Smooth muscle cell (in vitro differentiated cells): ENCODE measurements at regions not wholly inside any gene's neighbourhood (a gene's known extent, or its start where the extent isn't known, plus 50 kb on each side); places are given as distances from the start of the nearest gene placed in this dataset.

Experiments
- DNase-seq: peaks from one replicate; lab custom pipeline; 2025; ENCODE audit not compliant: unreplicated experiment; lab: John Stamatoyannopoulos, UW
- H2AFZ ChIP-seq: fragments of 200-600 bp; sonication (generic); 2 replicates; pipeline ENCODE4 v1.6.0; 2016; ENCODE audit warnings: antibody characterized with exemption, low read depth, mild to moderate bottlenecking
- H3F3A ChIP-seq: fragments of 200-600 bp; sonication (generic); 2 replicates; pipeline ENCODE4 v1.6.0; 2017; ENCODE audit warnings: antibody characterized with exemption, low read depth
- H3K27ac ChIP-seq: fragments of 200-600 bp; sonication (generic); 2 replicates; pipeline ENCODE4 v1.5.1; 2016; ENCODE audit warnings: low read depth, mild to moderate bottlenecking
- H3K27me3 ChIP-seq: fragments of 200-600 bp; sonication (generic); 2 replicates; pipeline ENCODE4 v1.6.1; 2016; ENCODE audit warnings: low read depth, mild to moderate bottlenecking
- H3K36me3 ChIP-seq: fragments of 200-600 bp; sonication (generic); 2 replicates; pipeline ENCODE4 v1.5.1; 2016; ENCODE audit warnings: low read depth
- H3K4me1 ChIP-seq: fragments of 200-600 bp; sonication (generic); 2 replicates; pipeline ENCODE4 v1.5.1; 2016; ENCODE audit warnings: low read depth
- H3K4me2 ChIP-seq: fragments of 200-600 bp; sonication (generic); 2 replicates; pipeline ENCODE4 v1.6.0; 2016; ENCODE audit warnings: mild to moderate bottlenecking
- H3K4me3 ChIP-seq: fragments of 200-600 bp; sonication (generic); 2 replicates; pipeline ENCODE4 v1.5.1; 2016; ENCODE audit warnings: mild to moderate bottlenecking
- H3K79me2 ChIP-seq: fragments of 200-600 bp; sonication (generic); 2 replicates; pipeline ENCODE4 v1.6.0; 2016; ENCODE audit warnings: low read depth, mild to moderate bottlenecking
- H3K9ac ChIP-seq: fragments of 200-600 bp; sonication (generic); 2 replicates; pipeline ENCODE4 v1.6.0; 2016; ENCODE audit warnings: low read depth
- H3K9me3 ChIP-seq: fragments of 200-600 bp; sonication (generic); replicated peaks from 2 replicates; pipeline ENCODE4 v1.5.1; 2016; ENCODE audit warnings: low read depth
- H4K20me1 ChIP-seq: fragments of 200-600 bp; sonication (generic); 2 replicates; pipeline ENCODE4 v1.6.0; 2016; ENCODE audit warnings: low read depth
- WGBS: methylation state at CpG from one replicate; pipeline ENCODE4 v1.1.7; 2016; ENCODE audit warnings: low lambda C conversion rate; 5-methylcytosine and 5-hydroxymethylcytosine counted together
- TF ChIP-seq, protein P1 (sequence below): fragments of 200-600 bp; sonication (generic); IDR thresholded peaks from 2 replicates; pipeline ENCODE4 v1.5.1; 2017; ENCODE audit warnings: borderline replicate concordance, mild to moderate bottlenecking, antibody characterized with exemption; ENCODE audit not compliant: insufficient read depth, poor library complexity, severe bottlenecking

DNA sequence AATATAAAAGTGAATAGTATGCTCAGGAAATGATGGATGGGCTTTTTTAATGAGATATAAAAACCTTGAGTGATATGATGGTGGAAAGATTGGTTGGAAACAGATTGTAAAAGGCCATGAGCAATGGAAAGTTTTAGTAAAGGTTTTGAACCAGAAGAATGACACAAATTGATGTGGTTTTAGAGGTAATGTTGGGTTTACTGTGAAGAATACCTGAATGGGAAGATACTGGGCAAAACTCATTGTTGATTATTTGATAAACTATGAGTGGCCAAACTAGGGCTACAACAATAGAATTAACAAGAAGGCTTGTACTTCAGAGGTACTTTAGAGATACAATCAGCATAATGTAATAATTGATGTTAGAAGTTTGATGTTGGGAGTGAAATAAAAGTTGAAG is 108.5 kb downstream of the PTGS2 start:
- no peak for DNase-seq
- Histone ChIP-seq H3F3A (no peaks in the 10 kb centered on the region), H3K4me1 (no peaks in the 10 kb centered on the region), H3K4me3 (no peak overlapping the region), H3K9me3 (no peaks in the 10 kb centered on the region), H3K27me3 (no peaks in the 10 kb centered on the region), H3K36me3 (no peaks in the 10 kb centered on the region), H4K20me1 (no peaks in the 10 kb centered on the region), H3K4me2 (no peak overlapping the region), H3K27ac (no peak overlapping the region), H2AFZ (no peak overlapping the region), H3K9ac (no peak overlapping the region), H3K79me2 (no peaks in the 10 kb centered on the region)
- TF ChIP-seq, protein P1, sequence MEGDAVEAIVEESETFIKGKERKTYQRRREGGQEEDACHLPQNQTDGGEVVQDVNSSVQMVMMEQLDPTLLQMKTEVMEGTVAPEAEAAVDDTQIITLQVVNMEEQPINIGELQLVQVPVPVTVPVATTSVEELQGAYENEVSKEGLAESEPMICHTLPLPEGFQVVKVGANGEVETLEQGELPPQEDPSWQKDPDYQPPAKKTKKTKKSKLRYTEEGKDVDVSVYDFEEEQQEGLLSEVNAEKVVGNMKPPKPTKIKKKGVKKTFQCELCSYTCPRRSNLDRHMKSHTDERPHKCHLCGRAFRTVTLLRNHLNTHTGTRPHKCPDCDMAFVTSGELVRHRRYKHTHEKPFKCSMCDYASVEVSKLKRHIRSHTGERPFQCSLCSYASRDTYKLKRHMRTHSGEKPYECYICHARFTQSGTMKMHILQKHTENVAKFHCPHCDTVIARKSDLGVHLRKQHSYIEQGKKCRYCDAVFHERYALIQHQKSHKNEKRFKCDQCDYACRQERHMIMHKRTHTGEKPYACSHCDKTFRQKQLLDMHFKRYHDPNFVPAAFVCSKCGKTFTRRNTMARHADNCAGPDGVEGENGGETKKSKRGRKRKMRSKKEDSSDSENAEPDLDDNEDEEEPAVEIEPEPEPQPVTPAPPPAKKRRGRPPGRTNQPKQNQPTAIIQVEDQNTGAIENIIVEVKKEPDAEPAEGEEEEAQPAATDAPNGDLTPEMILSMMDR = no peak

DNA sequence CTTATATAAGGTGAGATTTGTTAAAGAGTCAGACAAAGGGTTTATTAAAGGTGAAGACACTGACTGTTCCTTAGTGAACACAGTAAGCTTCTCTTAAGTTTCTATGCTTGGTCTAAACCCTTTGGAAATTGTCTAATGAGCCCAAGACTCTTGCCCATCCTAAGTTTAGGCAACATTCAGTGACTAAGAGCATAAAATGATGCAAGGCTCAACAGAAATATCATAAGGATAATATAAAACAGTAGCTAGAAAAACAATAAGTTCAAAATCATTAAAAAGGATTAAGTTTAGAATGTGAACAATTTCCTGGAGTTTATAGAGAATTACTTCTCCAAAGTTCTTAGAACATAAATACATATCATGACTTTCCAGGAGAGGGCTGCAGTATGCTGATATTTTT is 108.9 kb upstream of the PDC start:
- no peaks in the 10 kb centered on the region for H3K79me2 ChIP-seq
- H3F3A ChIP-seq = no peaks in the 10 kb centered on the region
- H3K4me1 ChIP-seq = no peaks in the 10 kb centered on the region
- H3K9ac ChIP-seq = no peak overlapping the region
- no peaks in the 10 kb centered on the region for H3K27me3 ChIP-seq
- H2AFZ ChIP-seq = no peak overlapping the region
- H3K4me3 ChIP-seq = no peak overlapping the region
- TF ChIP-seq, protein P1 = no peak
- H3K9me3 ChIP-seq = no peaks in the 10 kb centered on the region
- H3K27ac ChIP-seq = no peak overlapping the region
- H3K4me2 ChIP-seq = no peak overlapping the region
- no peak for DNase-seq
- no peaks in the 10 kb centered on the region for H3K36me3 ChIP-seq
- H4K20me1 ChIP-seq = no peaks in the 10 kb centered on the region

DNA sequence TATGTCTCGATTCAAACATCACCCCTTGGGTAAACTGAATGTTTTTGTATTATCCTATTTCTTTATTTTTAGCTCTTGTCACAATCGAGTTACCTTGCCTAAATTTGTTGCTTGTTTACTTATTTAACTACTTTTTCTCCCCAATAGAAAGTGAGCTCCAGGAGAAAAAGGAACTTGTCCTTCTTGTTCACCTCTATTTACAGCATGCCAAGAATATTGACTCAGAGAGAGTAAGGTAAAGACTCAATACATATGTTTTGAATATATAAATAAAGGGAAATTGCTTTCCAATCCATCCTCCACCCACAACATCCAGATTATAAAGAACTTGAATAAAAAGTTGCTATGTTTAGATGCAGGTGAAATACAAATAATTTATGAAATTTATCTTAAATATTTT is 107.3 kb upstream of the PDC start:
- Histone ChIP-seq H3K4me3 (no peak overlapping the region), H3K9me3 (no peaks in the 10 kb centered on the region), H3K27ac (peak overlapping the region; percentile 62), H2AFZ (no peak overlapping the region), H3K36me3 (no peaks in the 10 kb centered on the region), H3K79me2 (no peaks in the 10 kb centered on the region), H3K9ac (no peak overlapping the region), H3K4me1 (no peaks in the 10 kb centered on the region), H3K4me2 (no peak overlapping the region), H3K27me3 (no peaks in the 10 kb centered on the region), H3F3A (no peaks in the 10 kb centered on the region), H4K20me1 (no peaks in the 10 kb centered on the region)
- 71% methylated on average over 2 of the region's 2 CpGs for WGBS
- TF ChIP-seq, protein P1 = no peak
- DNase-seq = no peak

DNA sequence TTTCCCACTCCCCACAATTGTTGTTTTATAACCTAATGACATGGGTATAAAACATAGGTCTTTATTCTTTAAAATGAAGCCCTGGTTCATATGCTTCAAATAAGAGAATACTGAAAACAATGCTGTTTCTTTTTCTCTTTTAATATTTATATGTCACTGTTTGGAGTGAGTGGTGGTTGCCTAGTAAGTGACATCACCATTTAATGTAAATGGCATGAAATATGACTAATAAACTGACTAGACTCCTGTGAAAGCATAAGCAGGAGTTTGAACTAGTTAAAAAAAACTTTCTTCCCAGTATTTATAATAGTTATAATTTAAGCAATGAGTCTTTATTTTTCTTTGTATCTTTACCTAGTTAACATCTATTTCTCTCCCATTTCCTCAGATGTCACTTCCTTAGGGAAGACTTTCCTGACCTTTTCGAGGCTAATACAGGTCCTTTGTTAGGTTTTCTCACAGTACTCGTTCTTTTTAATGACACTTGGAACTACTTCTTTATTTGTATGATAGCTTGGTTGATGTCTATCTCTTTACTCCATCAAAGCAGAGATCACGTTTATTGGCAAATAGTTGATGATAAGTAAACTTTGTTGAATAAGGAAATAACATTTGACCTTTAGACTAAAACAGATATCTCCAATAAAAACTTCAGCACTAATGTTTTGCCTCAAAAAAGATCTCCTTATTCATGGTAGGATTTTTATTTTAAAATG is 105.4 kb upstream of the PDC start:
- Histone ChIP-seq H3K9ac (peak overlapping the region; percentile 74), H3K4me1 (no peaks in the 10 kb centered on the region), H2AFZ (no peak overlapping the region), H3K4me3 (no peak overlapping the region), H3K9me3 (no peaks in the 10 kb centered on the region), H3K79me2 (no peaks in the 10 kb centered on the region), H3F3A (no peaks in the 10 kb centered on the region), H3K27ac (peak overlapping the region; percentile 83), H4K20me1 (no peaks in the 10 kb centered on the region), H3K36me3 (no peaks in the 10 kb centered on the region), H3K4me2 (peak overlapping the region; percentile 38), H3K27me3 (no peaks in the 10 kb centered on the region)
- TF ChIP-seq, protein P1 = no peak
- DNase-seq = no peak
- 71% methylated on average over 3 of the region's 3 CpGs for WGBS
